Prostate gland (tissue), 2 donors: ENCODE measurements at regions not wholly inside any gene's neighbourhood (a gene's known extent, or its start where the extent isn't known, plus 50 kb on each side); places are given as distances from the start of the nearest gene placed in this dataset.

Experiments
- CTCF ChIP-seq, 4 experiments: fragments of 200-600 bp in 2 of 4; fragments of 450-650 bp in 2 of 4; sonication (generic) in 2 of 4; IDR thresholded peaks; 1 replicate in 3 of 4; 2 replicates in 1 of 4; pipeline ENCODE4 v1.5.1; 2016 to 2019; ENCODE audit warnings: antibody characterized with exemption in 4 of 4, mild to moderate bottlenecking in 2 of 4, moderate library complexity in 2 of 4
- POLR2A ChIP-seq: fragments of 450-650 bp; IDR thresholded peaks from one replicate; pipeline ENCODE4 v1.6.1; 2016; ENCODE audit warnings: antibody characterized with exemption, mild to moderate bottlenecking
- POLR2AphosphoS5 ChIP-seq: sonication (generic); formaldehyde crosslinking; IDR thresholded peaks from one replicate; pipeline ENCODE4 v1.6.1; 2017; ENCODE audit warnings: antibody characterized with exemption

GRCh38 chr4:60365176-60365575 lies 835.0 kb upstream of the ADGRL3 start:
- TF ChIP-seq CTCF (IDR thresholded peaks at IDR 0.05) (no peak), POLR2A (no peak), POLR2AphosphoS5 (no peak)
